ENCODE measurements at regions not wholly inside any gene's neighbourhood (a gene's known extent, or its start where the extent isn't known, plus 50 kb on each side); places are given as distances from the start of the nearest gene placed in this dataset.

DNA sequence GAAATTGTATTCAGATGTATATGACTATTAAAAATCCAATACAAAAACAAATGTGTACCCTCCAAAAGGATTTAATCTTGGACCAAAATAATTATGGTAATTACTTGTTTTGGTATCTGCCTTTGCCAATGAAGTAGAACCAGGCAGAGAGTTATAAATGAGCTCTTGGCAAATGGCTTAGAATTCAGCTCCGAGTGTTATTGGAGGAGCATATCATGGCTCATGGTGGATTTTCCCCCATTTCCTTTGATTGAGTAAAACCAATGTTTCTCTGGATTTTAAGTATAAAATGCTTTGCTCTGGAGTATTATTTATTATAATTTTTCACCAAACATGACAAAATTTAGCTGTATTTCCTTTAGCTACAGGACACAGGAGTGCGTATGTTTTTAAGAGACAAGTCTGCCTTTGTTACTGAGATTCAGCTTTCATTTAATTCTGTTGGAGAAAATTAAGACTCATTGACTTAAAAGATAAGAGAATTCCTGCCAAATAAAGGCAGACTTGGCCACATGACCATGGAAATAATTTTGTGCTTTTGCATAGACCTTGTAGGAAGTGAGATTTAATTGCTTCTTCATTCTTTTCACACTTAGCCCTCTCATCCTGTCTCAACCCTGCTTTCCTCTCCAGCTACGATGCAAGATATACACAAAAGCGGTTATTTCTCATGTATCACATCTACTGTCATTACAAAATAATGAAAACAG is 281.0 kb upstream of the SOX11 start:
- TF ChIP-seq POLR2A (IDR thresholded peaks at IDR 0.05; ENCODE audit: low read length) (no peak), GATA1 (IDR thresholded peaks at IDR 0.05; ENCODE audit: low read depth, low read length) (no peak)
- no peak for DNase-seq

GRCh38 chr2:5412001-5412400 is 280.2 kb upstream of the SOX11 start:
- TF ChIP-seq POLR2A (IDR thresholded peaks at IDR 0.05; ENCODE audit: low read length), result no peak
- TF ChIP-seq GATA1 (IDR thresholded peaks at IDR 0.05; ENCODE audit: low read depth, low read length), result no peak
- no peak for DNase-seq

GRCh38 chr2:5433855-5434254 is 258.3 kb upstream of the SOX11 start:
- no peak for DNase-seq
- TF ChIP-seq POLR2A (IDR thresholded peaks at IDR 0.05; ENCODE audit: low read length) (no peak), GATA1 (IDR thresholded peaks at IDR 0.05; ENCODE audit: low read depth, low read length) (no peak)

DNA sequence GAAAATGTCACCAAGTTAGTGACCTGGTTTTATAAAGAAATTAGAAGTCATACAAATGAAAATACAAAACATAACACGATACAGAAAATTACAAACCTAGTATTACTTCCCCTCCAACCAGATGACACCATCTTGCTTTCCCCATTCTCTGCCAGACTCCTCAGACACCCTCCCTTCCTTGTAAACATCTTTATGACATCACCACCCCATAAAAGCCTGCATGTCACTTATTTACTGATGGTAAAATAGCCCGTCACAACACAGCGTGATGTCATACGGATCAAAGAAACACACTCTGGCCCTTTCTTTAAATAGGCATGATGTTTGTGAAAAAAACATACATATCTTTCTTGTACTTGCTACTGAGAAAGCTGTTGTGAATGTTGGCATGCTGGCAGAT is 254.8 kb upstream of the SOX11 start:
- TF ChIP-seq GATA1 (IDR thresholded peaks at IDR 0.05; ENCODE audit: low read depth, low read length) (no peak), POLR2A (IDR thresholded peaks at IDR 0.05; ENCODE audit: low read length) (no peak)
- DNase-seq, result no peak

DNA sequence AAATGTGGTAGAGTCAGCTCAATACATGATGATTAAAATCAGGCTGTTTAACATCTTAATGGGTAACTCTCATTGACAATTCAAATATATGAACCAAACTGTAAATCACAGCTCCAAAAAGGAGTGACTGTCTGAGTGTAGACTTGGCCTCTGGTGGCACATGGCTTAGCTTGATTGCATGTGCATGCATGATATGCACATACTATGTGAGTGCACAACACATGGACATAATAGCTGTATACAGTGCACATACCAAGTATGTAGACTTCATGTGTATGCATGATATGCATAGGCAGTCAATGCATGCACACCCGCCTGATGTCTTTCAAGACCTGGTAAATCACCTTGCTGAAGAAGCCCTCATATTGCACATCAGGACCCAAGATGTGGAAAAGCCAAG is 252.0 kb upstream of the SOX11 start:
- no peak for TF ChIP-seq GATA1 (IDR thresholded peaks at IDR 0.05; ENCODE audit: low read depth, low read length)
- TF ChIP-seq POLR2A (IDR thresholded peaks at IDR 0.05; ENCODE audit: low read length), result no peak
- DNase-seq, result no peak

- TF ChIP-seq POLR2A (IDR thresholded peaks at IDR 0.05; ENCODE audit: low read length) (no peak), GATA1 (IDR thresholded peaks at IDR 0.05; ENCODE audit: low read depth, low read length) (no peak)
Measured at GRCh38 chr2:5442736-5443135, 249.4 kb upstream of the SOX11 start.

DNA sequence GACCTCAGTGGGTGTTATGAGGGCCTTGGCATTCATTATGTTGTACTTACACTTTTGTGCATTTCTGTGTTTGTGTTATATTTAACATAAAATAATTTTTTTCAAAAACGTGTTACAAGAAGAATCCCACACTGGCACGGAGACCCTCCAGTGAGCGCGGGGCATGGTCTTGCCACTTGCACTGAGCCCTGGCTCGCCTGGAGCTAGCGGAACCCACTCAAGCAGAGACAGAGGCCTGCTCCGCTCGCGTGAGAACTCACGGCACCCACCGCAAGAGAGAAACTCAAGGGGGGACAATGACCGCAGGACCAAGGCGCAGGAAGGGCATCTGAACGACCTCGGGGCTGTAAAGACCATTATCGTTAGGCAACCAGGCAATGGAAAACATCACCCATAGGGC is 248.0 kb upstream of the SOX11 start:
- no peak for TF ChIP-seq POLR2A (IDR thresholded peaks at IDR 0.05; ENCODE audit: low read length)
- TF ChIP-seq GATA1 (IDR thresholded peaks at IDR 0.05; ENCODE audit: low read depth, low read length), result no peak

More at GRCh38 chr2:5442736-5443135, 249.4 kb upstream of the SOX11 start:
- DNase-seq, result no peak

GRCh38 chr2:5444854-5445253 is 247.3 kb upstream of the SOX11 start:
- TF ChIP-seq POLR2A (IDR thresholded peaks at IDR 0.05; ENCODE audit: low read length) (no peak), GATA1 (IDR thresholded peaks at IDR 0.05; ENCODE audit: low read depth, low read length) (no peak)
- DNase-seq, result no peak

More for the DNA sequence above, 248.0 kb upstream of the SOX11 start:
- DNase-seq, result no peak

DNA sequence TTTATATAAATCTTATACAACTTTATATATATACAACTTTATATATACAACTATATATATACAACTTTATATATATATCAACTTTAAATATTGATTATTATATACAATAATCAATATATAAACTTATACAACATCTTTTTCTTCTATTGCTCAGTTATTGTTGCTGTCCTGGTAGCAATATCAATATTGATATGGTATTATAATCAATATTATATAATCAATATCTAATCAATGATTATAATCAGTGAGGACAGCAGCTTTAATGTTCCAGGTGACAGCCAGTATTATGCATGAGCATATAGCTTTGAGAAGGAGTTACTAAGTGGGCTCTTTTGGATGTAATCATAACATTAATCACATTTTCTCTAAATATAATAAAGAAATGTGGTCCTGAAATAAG is 242.3 kb upstream of the SOX11 start:
- TF ChIP-seq GATA1 (IDR thresholded peaks at IDR 0.05; ENCODE audit: low read depth, low read length), result no peak
- TF ChIP-seq POLR2A (IDR thresholded peaks at IDR 0.05; ENCODE audit: low read length), result no peak
- no peak for DNase-seq

DNA sequence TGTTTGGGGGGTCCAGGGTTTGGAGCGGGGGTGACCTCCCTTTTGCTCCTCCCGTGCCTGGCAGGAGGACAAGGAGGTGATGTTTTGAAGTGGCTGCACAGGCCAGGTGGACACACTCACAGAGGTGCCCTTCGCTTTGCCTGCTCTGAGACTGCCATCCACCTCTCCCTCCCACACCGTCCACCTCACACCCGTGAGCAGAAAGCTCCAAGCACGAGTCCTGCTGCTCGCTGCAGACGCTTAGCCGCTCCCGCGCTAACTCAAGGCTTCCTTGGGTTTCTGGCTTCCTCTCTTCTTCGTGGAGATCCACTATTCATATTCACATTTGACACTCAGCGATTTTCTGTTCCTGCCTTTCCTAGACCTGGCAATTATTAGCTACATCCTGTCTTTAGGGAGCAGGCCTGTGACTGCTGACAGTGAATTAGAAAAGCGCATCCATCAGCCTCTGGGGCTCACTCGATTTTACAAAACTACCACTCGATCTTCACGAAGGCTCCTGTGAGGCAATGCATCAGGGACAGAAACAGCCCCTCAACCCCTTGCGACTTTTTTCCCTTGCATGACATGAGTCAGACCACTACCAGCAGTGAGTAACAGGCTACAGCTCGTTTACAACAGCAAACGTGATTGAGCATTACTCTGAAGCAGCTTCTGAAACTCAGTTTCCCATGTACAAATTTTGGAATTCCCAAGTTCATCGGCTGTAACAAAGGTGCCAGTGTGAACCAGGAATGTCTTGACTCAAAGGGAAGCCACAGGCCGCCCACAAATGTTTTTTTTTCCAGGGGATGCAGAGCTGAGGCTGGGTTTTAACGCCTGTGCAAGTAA is 238.7 kb upstream of the SOX11 start:
- TF ChIP-seq GATA1 (IDR thresholded peaks at IDR 0.05; ENCODE audit: low read depth, low read length), result no peak
- no peak for TF ChIP-seq POLR2A (IDR thresholded peaks at IDR 0.05; ENCODE audit: low read length)
- DNase-seq, result no peak

GRCh38 chr2:5454051-5454390 is 238.2 kb upstream of the SOX11 start:
- DNase-seq, result no peak
- TF ChIP-seq GATA1 (IDR thresholded peaks at IDR 0.05; ENCODE audit: low read depth, low read length), result no peak

- no peak for DNase-seq
- no peak for TF ChIP-seq GATA1 (IDR thresholded peaks at IDR 0.05; ENCODE audit: low read depth, low read length)
- no peak for TF ChIP-seq POLR2A (IDR thresholded peaks at IDR 0.05; ENCODE audit: low read length)
Measured at GRCh38 chr2:5459041-5459440, 233.1 kb upstream of the SOX11 start.

GRCh38 chr2:5464657-5465056 is 227.5 kb upstream of the SOX11 start:
- TF ChIP-seq POLR2A (IDR thresholded peaks at IDR 0.05; ENCODE audit: low read length) (no peak), GATA1 (IDR thresholded peaks at IDR 0.05; ENCODE audit: low read depth, low read length) (no peak)
- no peak for DNase-seq

- TF ChIP-seq POLR2A (IDR thresholded peaks at IDR 0.05; ENCODE audit: low read length), result no peak
- TF ChIP-seq GATA1 (IDR thresholded peaks at IDR 0.05; ENCODE audit: low read depth, low read length), result no peak
- DNase-seq, result no peak
Measured at GRCh38 chr2:5465859-5466258, 226.3 kb upstream of the SOX11 start.
